ENCODE measurements at regions not wholly inside any gene's neighbourhood (a gene's known extent, or its start where the extent isn't known, plus 50 kb on each side); places are given as distances from the start of the nearest gene placed in this dataset.

- no peak for DNase-seq (ENCODE audit: low read depth)
Observed at GRCh38 chr22:49640366-49641095, 187.1 kb downstream of the BRD1 start.

GRCh38 chr22:49639956-49640355 is 187.7 kb downstream of the BRD1 start:
- no peak for DNase-seq (ENCODE audit: low read depth)

GRCh38 chr22:49638788-49639187 is 188.9 kb downstream of the BRD1 start:
- DNase-seq (ENCODE audit: low read depth), result no peak

- no peak for DNase-seq (ENCODE audit: low read depth)
Observed at GRCh38 chr22:49638001-49638400, 189.7 kb downstream of the BRD1 start.

- no peak for DNase-seq (ENCODE audit: low read depth)
Observed at GRCh38 chr22:49637255-49637760, 190.4 kb downstream of the BRD1 start.

- no peak for DNase-seq (ENCODE audit: low read depth)
Observed at GRCh38 chr22:49636649-49637048, 191.0 kb downstream of the BRD1 start.

- DNase-seq (ENCODE audit: low read depth), result no peak
Observed at GRCh38 chr22:49636214-49636613, 191.5 kb downstream of the BRD1 start.

- no peak for DNase-seq (ENCODE audit: low read depth)
Observed at GRCh38 chr22:49634006-49634772, 193.5 kb downstream of the BRD1 start.

- no peak for DNase-seq (ENCODE audit: low read depth)
Observed at GRCh38 chr22:49633010-49633324, 194.7 kb downstream of the BRD1 start.

- no peak for DNase-seq (ENCODE audit: low read depth)
Observed at GRCh38 chr22:49632199-49633009, 195.3 kb downstream of the BRD1 start.

- no peak for DNase-seq (ENCODE audit: low read depth)
Observed at GRCh38 chr22:49630448-49630946, 197.2 kb downstream of the BRD1 start.

GRCh38 chr22:49629586-49630447 is 197.9 kb downstream of the BRD1 start:
- no peak for DNase-seq (ENCODE audit: low read depth)

- DNase-seq (ENCODE audit: low read depth), result no peak
Observed at GRCh38 chr22:49629261-49629570, 198.5 kb downstream of the BRD1 start.

- no peak for DNase-seq (ENCODE audit: low read depth)
Observed at GRCh38 chr22:49628391-49629260, 199.0 kb downstream of the BRD1 start.

GRCh38 chr22:49627217-49628181 is 200.2 kb downstream of the BRD1 start:
- DNase-seq (ENCODE audit: low read depth), result no peak

GRCh38 chr22:49626361-49627216 is 201.1 kb downstream of the BRD1 start:
- no peak for DNase-seq (ENCODE audit: low read depth)

GRCh38 chr22:49624421-49625177 is 203.1 kb downstream of the BRD1 start:
- no peak for DNase-seq (ENCODE audit: low read depth)

- no peak for DNase-seq (ENCODE audit: low read depth)
Observed at GRCh38 chr22:49623715-49624114, 204.0 kb downstream of the BRD1 start.

Measured in non-pigmented ciliary epithelial cell (primary cell).